Hepatocyte (in vitro differentiated cells): ENCODE measurements at regions not wholly inside any gene's neighbourhood (a gene's known extent, or its start where the extent isn't known, plus 50 kb on each side); places are given as distances from the start of the nearest gene placed in this dataset.

ENCODE experiments used
- CTCF ChIP-seq: fragments of 200-600 bp; sonication (generic); IDR thresholded peaks from 2 replicates; pipeline ENCODE4 v1.5.1; 2016; ENCODE audit warnings: antibody characterized with exemption, mild to moderate bottlenecking; ENCODE audit not compliant: poor library complexity
- EZH2 ChIP-seq: fragments of 200-600 bp; sonication (generic); IDR thresholded peaks from 2 replicates; pipeline ENCODE4 v1.6.1; 2016; ENCODE audit warnings: antibody characterized with exemption, mild to moderate bottlenecking, borderline replicate concordance
- EZH2phosphoT487 ChIP-seq: fragments of 200-600 bp; sonication (generic); IDR thresholded peaks from one replicate; pipeline ENCODE4 v1.6.1; 2018; ENCODE audit warnings: antibody characterized with exemption, mild to moderate bottlenecking, low read depth, moderate library complexity; ENCODE audit not compliant: unreplicated experiment, severe bottlenecking

DNA sequence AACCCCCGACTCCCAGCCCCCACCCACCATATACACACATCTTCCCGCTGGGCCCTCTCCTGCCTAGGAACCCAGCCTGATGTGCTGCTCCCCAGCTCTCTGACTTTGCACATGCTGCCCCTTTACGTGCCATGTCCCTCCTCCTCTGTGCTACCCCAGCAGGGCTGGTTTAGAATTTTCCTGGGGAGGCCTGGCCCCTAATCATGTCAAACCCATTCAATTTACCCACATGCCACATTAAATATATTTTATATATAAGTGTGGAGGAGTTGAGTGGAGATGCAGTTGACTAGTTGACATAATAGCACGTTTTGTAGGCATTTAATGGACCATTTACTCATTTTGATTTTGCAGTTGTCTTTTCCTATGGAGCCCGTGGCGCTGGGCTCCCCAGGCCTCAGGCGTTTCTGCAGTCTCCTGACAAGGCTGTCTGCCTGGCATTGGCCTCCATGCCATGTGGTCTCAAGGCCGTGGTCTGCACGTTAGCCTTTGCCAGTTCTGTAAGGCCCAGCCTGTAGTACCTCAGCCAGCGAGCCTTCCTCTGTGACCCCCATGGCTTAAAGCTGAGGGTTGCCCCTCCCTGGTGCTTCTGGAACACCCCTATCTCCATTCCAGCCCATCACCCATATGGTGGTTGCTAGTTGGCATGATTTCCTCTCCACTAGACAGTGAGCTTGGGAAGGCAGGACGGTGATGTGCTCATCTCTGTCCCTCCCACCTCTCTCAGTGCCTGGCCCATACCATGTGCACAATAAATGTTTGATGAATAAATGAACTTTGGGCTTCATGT, 155.8 kb downstream of the TLE3 start:
- no peak for TF ChIP-seq CTCF
- TF ChIP-seq EZH2: no peak
- TF ChIP-seq EZH2phosphoT487: no peak
